ENCODE measurements at regions not wholly inside any gene's neighbourhood (a gene's known extent, or its start where the extent isn't known, plus 50 kb on each side); places are given as distances from the start of the nearest gene placed in this dataset.

DNA sequence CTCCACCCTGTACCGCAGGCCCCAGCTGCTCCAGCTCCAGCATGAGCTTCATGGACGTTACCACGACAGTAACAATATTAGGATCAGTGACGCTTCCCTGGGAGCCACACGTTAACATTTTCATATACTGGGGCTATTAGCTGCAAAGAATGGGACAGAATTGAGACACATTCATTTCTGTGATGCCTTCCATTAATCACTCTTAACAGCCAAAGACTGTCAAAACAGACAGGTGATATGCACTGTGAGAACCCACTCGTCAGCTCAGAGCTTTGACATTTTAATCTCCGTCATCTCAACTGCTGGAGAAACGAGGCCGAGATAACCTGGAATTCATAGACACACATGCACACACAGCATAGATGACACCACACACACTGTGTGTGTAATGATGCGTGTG lies 408.4 kb upstream of the SHH start:
- in situ Hi-C loops (cut with MboI; ENCODE audit: low sequenced_read_pairs, unreplicated experiment): no loop called here
- no peak for DNase-seq (ENCODE audit: low spot score)

DNA sequence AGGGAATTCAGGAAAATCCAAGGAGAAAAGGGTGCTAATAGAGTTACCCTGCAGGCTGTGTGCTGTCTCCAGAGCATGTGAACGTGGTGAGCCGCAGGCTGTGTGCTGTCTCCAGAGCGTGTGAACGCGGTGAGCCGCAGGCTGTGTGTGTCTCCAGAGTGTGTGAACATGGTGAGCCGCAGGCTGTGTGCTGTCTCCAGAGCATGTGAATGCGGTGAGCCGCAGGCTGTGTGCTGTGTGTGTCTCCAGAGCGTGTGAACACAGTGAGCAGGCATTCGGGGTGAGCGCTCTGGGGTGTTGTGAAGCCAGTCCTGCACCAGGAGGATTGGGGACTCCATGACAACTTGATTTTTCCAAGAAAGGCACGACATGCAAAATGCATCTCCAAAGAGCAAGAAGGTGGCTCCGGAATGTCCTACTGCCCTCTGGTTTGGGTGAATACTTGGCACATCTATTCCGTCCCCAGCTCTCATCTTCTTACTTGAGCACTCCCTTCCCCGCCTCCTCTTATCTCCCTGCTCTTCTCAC lies 407.9 kb upstream of the SHH start:
- no peak for DNase-seq (ENCODE audit: low spot score)
- in situ Hi-C loops (cut with MboI; ENCODE audit: low sequenced_read_pairs, unreplicated experiment): no loop called here
- TF ChIP-seq, protein P1, sequence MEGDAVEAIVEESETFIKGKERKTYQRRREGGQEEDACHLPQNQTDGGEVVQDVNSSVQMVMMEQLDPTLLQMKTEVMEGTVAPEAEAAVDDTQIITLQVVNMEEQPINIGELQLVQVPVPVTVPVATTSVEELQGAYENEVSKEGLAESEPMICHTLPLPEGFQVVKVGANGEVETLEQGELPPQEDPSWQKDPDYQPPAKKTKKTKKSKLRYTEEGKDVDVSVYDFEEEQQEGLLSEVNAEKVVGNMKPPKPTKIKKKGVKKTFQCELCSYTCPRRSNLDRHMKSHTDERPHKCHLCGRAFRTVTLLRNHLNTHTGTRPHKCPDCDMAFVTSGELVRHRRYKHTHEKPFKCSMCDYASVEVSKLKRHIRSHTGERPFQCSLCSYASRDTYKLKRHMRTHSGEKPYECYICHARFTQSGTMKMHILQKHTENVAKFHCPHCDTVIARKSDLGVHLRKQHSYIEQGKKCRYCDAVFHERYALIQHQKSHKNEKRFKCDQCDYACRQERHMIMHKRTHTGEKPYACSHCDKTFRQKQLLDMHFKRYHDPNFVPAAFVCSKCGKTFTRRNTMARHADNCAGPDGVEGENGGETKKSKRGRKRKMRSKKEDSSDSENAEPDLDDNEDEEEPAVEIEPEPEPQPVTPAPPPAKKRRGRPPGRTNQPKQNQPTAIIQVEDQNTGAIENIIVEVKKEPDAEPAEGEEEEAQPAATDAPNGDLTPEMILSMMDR (IDR thresholded peaks at IDR 0.05; ENCODE audit: borderline replicate concordance, control extremely low read depth, extremely low read depth, insufficient read depth, missing control alignments): no peak

More for the DNA sequence above, 408.4 kb upstream of the SHH start:
- TF ChIP-seq, protein P1 (IDR thresholded peaks at IDR 0.05; ENCODE audit: borderline replicate concordance, control extremely low read depth, extremely low read depth, insufficient read depth, missing control alignments): no peak

DNA sequence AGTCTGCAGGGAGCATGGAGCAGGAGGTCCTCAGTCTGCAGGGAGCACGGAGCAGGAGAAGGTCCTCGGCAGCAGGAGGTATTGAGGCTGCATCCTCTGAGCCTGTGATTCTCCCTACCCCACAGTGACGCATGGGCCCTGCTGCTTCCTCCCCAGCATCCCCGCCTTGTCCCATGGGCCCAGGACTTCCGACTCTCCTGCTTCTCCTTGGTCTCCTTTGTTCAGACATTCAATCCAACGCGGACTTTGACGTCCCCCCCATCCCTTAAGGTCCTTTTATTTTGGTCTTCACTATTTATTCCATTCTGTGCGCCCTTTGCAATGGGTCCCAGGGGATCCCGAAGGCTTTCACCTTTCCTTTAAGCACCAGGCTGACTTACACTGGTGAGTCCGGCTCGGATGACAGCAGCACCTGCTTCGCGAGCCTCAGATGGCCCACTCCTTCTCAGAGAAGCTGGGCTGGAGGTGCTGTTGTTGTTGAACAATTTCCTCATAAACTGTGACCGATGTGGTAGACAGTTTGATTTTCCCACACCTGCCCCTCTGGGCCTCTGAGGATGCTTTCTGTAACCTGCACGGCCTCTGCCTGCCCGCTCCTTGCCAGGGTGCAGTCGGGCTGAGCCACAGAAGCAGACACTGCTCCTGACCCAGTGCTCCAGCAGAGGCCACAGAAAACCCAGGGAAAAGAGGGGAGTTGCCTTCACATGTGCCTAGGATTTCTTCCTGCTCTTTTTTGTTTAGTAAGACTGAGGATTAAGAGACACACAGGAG lies 407.2 kb upstream of the SHH start:
- in situ Hi-C loops (cut with MboI; ENCODE audit: low sequenced_read_pairs, unreplicated experiment): no loop called here
- no peak for DNase-seq (ENCODE audit: low spot score)
- TF ChIP-seq, protein P1 (IDR thresholded peaks at IDR 0.05; ENCODE audit: borderline replicate concordance, control extremely low read depth, extremely low read depth, insufficient read depth, missing control alignments): no peak

DNA sequence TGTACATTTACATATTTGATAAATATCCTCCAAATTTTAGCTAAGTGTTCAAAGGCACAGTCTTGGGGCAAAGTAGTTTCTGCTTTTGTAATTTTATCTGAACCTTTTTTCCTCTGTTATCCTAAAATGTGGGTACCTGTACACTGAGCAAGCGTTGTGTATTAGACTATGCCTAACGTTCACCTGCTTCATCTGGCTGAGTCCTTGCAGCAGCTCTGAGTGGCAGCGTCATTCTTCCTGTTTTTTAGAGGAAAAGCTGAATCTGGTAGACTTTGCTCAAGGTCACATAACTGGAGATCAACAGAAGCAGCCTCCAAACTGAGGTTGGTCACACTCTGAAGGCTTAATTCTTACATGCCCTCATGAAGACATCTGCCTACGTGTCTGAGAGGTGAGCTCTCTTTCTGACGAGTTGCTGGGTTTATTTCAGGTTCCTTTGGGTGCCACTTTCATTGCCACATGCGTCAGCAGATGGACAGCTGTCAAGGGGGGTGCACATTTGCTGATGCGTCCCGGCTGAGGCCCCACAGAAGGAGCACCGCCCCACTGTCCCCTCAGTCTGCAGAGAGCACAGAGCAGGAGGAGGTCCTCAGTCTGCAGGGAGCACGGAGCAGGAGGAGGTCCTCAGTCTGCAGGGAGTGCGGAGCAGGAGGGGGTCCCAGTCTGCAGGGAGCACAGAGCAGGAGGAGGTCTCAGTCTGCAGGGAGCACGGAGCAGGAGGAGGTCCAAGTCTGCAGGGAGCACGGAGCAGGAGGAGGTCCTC lies 406.5 kb upstream of the SHH start:
- TF ChIP-seq, protein P1 (IDR thresholded peaks at IDR 0.05; ENCODE audit: borderline replicate concordance, control extremely low read depth, extremely low read depth, insufficient read depth, missing control alignments): no peak
- in situ Hi-C loops (cut with MboI; ENCODE audit: low sequenced_read_pairs, unreplicated experiment): no loop called here
- DNase-seq (ENCODE audit: low spot score): no peak

DNA sequence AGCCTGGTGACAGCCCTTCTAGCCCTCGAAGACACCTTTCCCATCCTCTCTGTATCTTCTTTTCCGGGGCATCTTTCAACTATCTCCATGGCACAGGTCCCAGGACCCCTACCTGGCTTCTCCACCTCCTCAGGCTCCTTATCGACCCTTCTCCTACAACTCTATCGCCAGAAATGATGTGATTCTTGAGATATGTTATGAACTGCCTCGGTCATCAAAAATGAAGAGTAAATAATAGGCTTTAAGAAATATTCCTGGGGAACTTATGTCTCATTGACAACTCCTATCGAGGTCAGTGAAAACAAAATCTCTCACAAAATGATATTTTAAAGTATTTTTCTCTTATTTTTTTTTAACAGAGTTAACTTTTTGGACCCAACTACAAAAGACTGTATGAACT lies 405.5 kb upstream of the SHH start:
- DNase-seq (ENCODE audit: low spot score): no peak
- in situ Hi-C loops (cut with MboI; ENCODE audit: low sequenced_read_pairs, unreplicated experiment): no loop called here
- TF ChIP-seq, protein P1 (IDR thresholded peaks at IDR 0.05; ENCODE audit: borderline replicate concordance, control extremely low read depth, extremely low read depth, insufficient read depth, missing control alignments): no peak

DNA sequence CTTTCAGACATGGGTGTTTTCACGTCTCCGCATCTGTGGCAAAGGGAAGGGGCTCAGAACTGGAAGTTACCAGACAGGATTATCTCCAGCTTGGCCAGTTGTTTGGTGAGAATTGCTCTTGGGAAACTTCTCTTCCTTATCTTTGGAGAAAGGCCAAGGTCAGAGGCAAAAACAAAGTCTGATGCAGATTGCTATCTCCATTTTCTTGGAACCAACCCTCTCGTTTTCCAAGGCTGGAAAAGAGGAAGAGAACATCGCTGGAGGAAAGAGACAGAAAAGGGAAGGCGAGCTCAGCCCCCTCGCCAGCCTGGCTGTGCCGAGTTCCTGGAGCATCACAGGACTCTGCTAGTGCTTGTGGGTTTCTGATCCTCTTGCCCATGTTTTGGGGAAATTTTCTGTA lies 396.8 kb upstream of the SHH start:
- DNase-seq (ENCODE audit: low spot score): no peak
- TF ChIP-seq, protein P1 (IDR thresholded peaks at IDR 0.05; ENCODE audit: borderline replicate concordance, control extremely low read depth, extremely low read depth, insufficient read depth, missing control alignments): no peak
- in situ Hi-C loops (cut with MboI; ENCODE audit: low sequenced_read_pairs, unreplicated experiment): no loop called here
